ENCODE measurements at regions not wholly inside any gene's neighbourhood (a gene's known extent, or its start where the extent isn't known, plus 50 kb on each side); places are given as distances from the start of the nearest gene placed in this dataset.
"Not testable (repeated sequence)": the region's sequence is repeated elsewhere in the genome, so short reads cannot be mapped to it uniquely, and the experiment has no call there.

- WGBS = 30% methylated on average over 6 of the region's 6 CpGs
- DNase-seq (ENCODE audit: low spot score) = peak; percentile 7
These were observed 471.9 kb upstream of the FRG2C start for GRCh38 chr3:75192146-75192616.

GRCh38 chr3:75193797-75194196, 470.3 kb upstream of the FRG2C start:
- Histone ChIP-seq H3K9me3 (no peaks in the 10 kb centered on the region), H3K36me3 (no peaks in the 10 kb centered on the region), H3K4me1 (replicated peaks) (no peaks in the 10 kb centered on the region), H3K4me3 (no peak overlapping the region), H3K27ac (no peak overlapping the region), H3K27me3 (replicated peaks; ENCODE audit: insufficient read depth) (no peaks in the 10 kb centered on the region)
- 68% methylated on average over 4 of the region's 4 CpGs for WGBS
- TF ChIP-seq CTCF (IDR thresholded peaks at IDR 0.05) = no peak
- no peak for TF ChIP-seq POLR2AphosphoS5 (IDR thresholded peaks at IDR 0.05)
- TF ChIP-seq POLR2A (IDR thresholded peaks at IDR 0.05) = no peak
- no peak for DNase-seq (ENCODE audit: low spot score)
- intact Hi-C loops (cut with DNase I) = no loop called here

More at GRCh38 chr3:75192146-75192616, 471.9 kb upstream of the FRG2C start:
- TF ChIP-seq CTCF (IDR thresholded peaks at IDR 0.05) (peak in 3 of 4 experiments; percentile 41 to 54 (median 49)), POLR2A (IDR thresholded peaks at IDR 0.05) (no peak)
- H3K9me3 ChIP-seq = no peaks in the 10 kb centered on the region
- H3K36me3 ChIP-seq = no peaks in the 10 kb centered on the region
- H3K27ac ChIP-seq = no peak overlapping the region
- no peaks in the 10 kb centered on the region for H3K4me1 ChIP-seq (replicated peaks)
- H3K27me3 ChIP-seq (replicated peaks; ENCODE audit: insufficient read depth) = no peaks in the 10 kb centered on the region
- intact Hi-C loops (cut with DNase I) = no loop called here
- no peak overlapping the region for H3K4me3 ChIP-seq

GRCh38 chr3:75214332-75214731, 449.8 kb upstream of the FRG2C start:
- H3K27me3 ChIP-seq (replicated peaks; ENCODE audit: insufficient read depth); DNase-seq (ENCODE audit: low spot score); H3K4me3 ChIP-seq; H3K36me3 ChIP-seq; intact Hi-C loops (cut with DNase I); H3K9me3 ChIP-seq; H3K4me1 ChIP-seq (replicated peaks); H3K27ac ChIP-seq: not testable (repeated sequence)
- WGBS = 93% methylated on average over 22 of the region's 22 CpGs

GRCh38 chr3:75218577-75218976, 445.6 kb upstream of the FRG2C start:
- H3K36me3 ChIP-seq = no peaks in the 10 kb centered on the region
- no peak for DNase-seq (ENCODE audit: low spot score)
- H3K9me3 ChIP-seq = no peaks in the 10 kb centered on the region
- H3K27me3 ChIP-seq (replicated peaks; ENCODE audit: insufficient read depth) = no peaks in the 10 kb centered on the region
- 60% methylated on average over 1 of the region's 1 CpG for WGBS
- H3K4me3 ChIP-seq = no peak overlapping the region
- H3K27ac ChIP-seq = no peak overlapping the region
- no peaks in the 10 kb centered on the region for H3K4me1 ChIP-seq (replicated peaks)
- intact Hi-C loops (cut with DNase I) = no loop called here
- no peak for TF ChIP-seq POLR2AphosphoS5 (IDR thresholded peaks at IDR 0.05)
- no peak for TF ChIP-seq CTCF (IDR thresholded peaks at IDR 0.05)
- TF ChIP-seq POLR2A (IDR thresholded peaks at IDR 0.05) = no peak

GRCh38 chr3:75220932-75221331, 443.2 kb upstream of the FRG2C start:
- TF ChIP-seq POLR2AphosphoS5 (IDR thresholded peaks at IDR 0.05) (no peak), CTCF (IDR thresholded peaks at IDR 0.05) (no peak), POLR2A (IDR thresholded peaks at IDR 0.05) (no peak)
- Histone ChIP-seq H3K4me3 (no peak overlapping the region), H3K4me1 (replicated peaks) (no peaks in the 10 kb centered on the region), H3K9me3 (no peaks in the 10 kb centered on the region), H3K36me3 (no peaks in the 10 kb centered on the region), H3K27ac (no peak overlapping the region), H3K27me3 (replicated peaks; ENCODE audit: insufficient read depth) (no peaks in the 10 kb centered on the region)
- 79% methylated on average over 4 of the region's 4 CpGs for WGBS
- intact Hi-C loops (cut with DNase I) = no loop called here
- DNase-seq (ENCODE audit: low spot score) = no peak

All from prostate gland (tissue), 2 donors.